HepG2 (cell line): ENCODE measurements at regions not wholly inside any gene's neighbourhood (a gene's known extent, or its start where the extent isn't known, plus 50 kb on each side); places are given as distances from the start of the nearest gene placed in this dataset.

Experiments
- ATAC-seq: fragments of 200-7000 bp; cut with Tn5 transposase; 3 replicates; pipeline ENCODE4 v1.9.1; 2020; ENCODE audit warnings: mild to moderate bottlenecking, moderate library complexity
- BruUV-seq: library from RNA; stranded (reverse); fragments of 400-500 nt; replicated peaks from 2 replicates; lab custom pipeline; 2021; lab: Mats Ljungman, UMichigan
- CTCF ChIA-PET: fragments of 300-600 bp; formaldehyde crosslinking; extraction: SDS; loops from one replicate; lab custom pipeline; 2021; ENCODE audit warnings: low total read pairs, inconsistent platforms, low intra/inter-chr PET ratio; lab: Yijun Ruan, JAX
- POLR2A ChIA-PET: fragments of 350-600 bp; sonication (Branson Sonifier 250); formaldehyde crosslinking; loops from one replicate; lab custom pipeline; 2020; ENCODE audit warnings: antibody characterized with exemption, inconsistent platforms; lab: Yijun Ruan, JAX
- DNase-seq: peaks from one replicate; pipeline ENCODE4 v3.0.0-alpha.2; 2015; ENCODE audit warnings: low spot score
- FAIRE-seq: peaks from 3 replicates; lab custom pipeline; 2011; peaks lifted over from hg19 to GRCh38; lab: Jason Lieb, UNC
- H2AFZ ChIP-seq: one replicate; pipeline ENCODE4 v1.6.1; 2011; ENCODE audit warnings: low read length, inconsistent platforms
- H3K27ac ChIP-seq: fragments of 300-600 bp; 3 replicates; pipeline ENCODE4 v1.8.0; 2011; ENCODE audit warnings: mixed run types, mild to moderate bottlenecking, mixed read lengths, low read length, inconsistent platforms; ENCODE audit not compliant: insufficient read depth; ENCODE audit errors: extremely low read length
- H3K27me3 ChIP-seq, 2 experiments: fragments of 200-600 bp in 1 of 2; 2 replicates in 1 of 2; 3 replicates in 1 of 2; pipeline versions ENCODE4 v1.6.0 to v1.8.0; 2011; ENCODE audit warnings: low read length in 2 of 2, mild to moderate bottlenecking in 2 of 2, moderate library complexity in 2 of 2, inconsistent platforms in 1 of 2; ENCODE audit not compliant: insufficient read depth in 2 of 2, control insufficient read depth in 1 of 2
- H3K36me3 ChIP-seq, 2 experiments: fragments of 200-600 bp in 1 of 2; replicated peaks in 1 of 2; 2 replicates in 1 of 2; 3 replicates in 1 of 2; pipeline versions ENCODE4 v1.5.1 to v1.8.0; 2011; ENCODE audit warnings: low read length in 2 of 2, inconsistent platforms in 1 of 2; ENCODE audit not compliant: insufficient read depth in 2 of 2, control insufficient read depth in 1 of 2
- H3K4me1 ChIP-seq: 2 replicates; pipeline ENCODE4 v1.5.1; 2012; ENCODE audit warnings: low read length, inconsistent platforms; ENCODE audit not compliant: insufficient read depth
- H3K4me2 ChIP-seq: 2 replicates; pipeline ENCODE4 v1.6.0; 2011; ENCODE audit warnings: low read depth, low read length, inconsistent platforms
- H3K4me3 ChIP-seq, 3 experiments: fragments of 200-600 bp in 1 of 3; sonication (generic), shearing (Covaris generic) in 1 of 3; replicated peaks in 1 of 3; 2 replicates each; pipeline ENCODE4 v1.5.1; 2011 to 2016; ENCODE audit warnings: low read length in 3 of 3, inconsistent platforms in 2 of 3, low read depth in 2 of 3, mild to moderate bottlenecking in 2 of 3, control low read depth in 1 of 3, mixed read lengths in 1 of 3; ENCODE audit not compliant: insufficient read depth in 1 of 3
- H3K79me2 ChIP-seq: one replicate; pipeline ENCODE4 v1.6.1; 2011; ENCODE audit warnings: low read length, inconsistent platforms; ENCODE audit not compliant: insufficient read depth
- H3K9ac ChIP-seq: 2 replicates; pipeline ENCODE4 v1.6.0; 2011; ENCODE audit warnings: mild to moderate bottlenecking, low read depth, low read length, inconsistent platforms; ENCODE audit not compliant: insufficient read depth
- H3K9me3 ChIP-seq: 2 replicates; pipeline ENCODE4 v1.5.1; 2012; ENCODE audit warnings: mild to moderate bottlenecking, low read length
- H4K20me1 ChIP-seq: 2 replicates; pipeline ENCODE4 v1.6.0; 2011; ENCODE audit warnings: inconsistent platforms, mild to moderate bottlenecking, low read length, moderate library complexity; ENCODE audit not compliant: insufficient read depth
- CEBPB ChIP-seq: IDR thresholded peaks from 2 replicates; pipeline ENCODE4 v1.6.1; 2011; ENCODE audit warnings: low read depth, low read length, improper control_type of control experiment, borderline replicate concordance
- KMT2A ChIP-seq: sonication (generic); formaldehyde crosslinking; IDR thresholded peaks from 2 replicates; pipeline ENCODE4 v1.4.0; 2020; ENCODE audit warnings: missing genetic modification reagents
- MED13 ChIP-seq: sonication (generic); formaldehyde crosslinking; IDR thresholded peaks from 2 replicates; pipeline ENCODE4 v1.5.0; 2020; ENCODE audit warnings: missing genetic modification reagents
- RAD51 ChIP-seq: fragments of 450-650 bp; IDR thresholded peaks from 2 replicates; pipeline ENCODE4 v1.6.1; 2016; ENCODE audit warnings: borderline replicate concordance
- SSRP1 ChIP-seq: IDR thresholded peaks from 2 replicates; pipeline ENCODE4 v1.6.1; 2016; ENCODE audit warnings: control low read depth
- TCF12 ChIP-seq, 2 experiments: fragments of 450-650 bp in 1 of 2; sonication (generic) in 1 of 2; formaldehyde crosslinking in 1 of 2; IDR thresholded peaks; 2 replicates each; pipeline versions ENCODE4 v1.6.1 to v1.8.0; 2017 to 2022; ENCODE audit warnings: antibody characterized with exemption in 1 of 2, mild to moderate bottlenecking in 1 of 2, missing genetic modification reagents in 1 of 2, moderate library complexity in 1 of 2
- YEATS4 ChIP-seq: sonication (generic); formaldehyde crosslinking; IDR thresholded peaks from 2 replicates; pipeline ENCODE4 v1.4.0; 2020; ENCODE audit warnings: missing genetic modification reagents, borderline replicate concordance
- YY1 ChIP-seq: IDR thresholded peaks from 2 replicates; pipeline ENCODE4 v1.6.1; 2011; ENCODE audit warnings: low read length, low read depth, moderate library complexity, mild to moderate bottlenecking; ENCODE audit not compliant: insufficient read depth, insufficient replicate concordance
- ZNF367 ChIP-seq: sonication (generic); formaldehyde crosslinking; IDR thresholded peaks from 2 replicates; pipeline ENCODE4 v1.4.0; 2020; ENCODE audit warnings: missing genetic modification reagents, borderline replicate concordance
- ZSCAN29 ChIP-seq: sonication (generic); formaldehyde crosslinking; conservative IDR thresholded peaks from 2 replicates; pipeline ENCODE4 v1.4.0; 2020; ENCODE audit warnings: mild to moderate bottlenecking, missing genetic modification reagents
- WGBS: methylation state at CpG from one replicate; pipeline ENCODE4 v1.1.6; 2017; ENCODE audit warnings: low lambda C conversion rate; 5-methylcytosine and 5-hydroxymethylcytosine counted together
- in situ Hi-C: cut with HindIII; loops from 2 replicates; pipeline ENCODE4 v1.10.0; 2017; ENCODE audit warnings: low pct_unique_long_range_greater_than_20kb; ENCODE audit not compliant: extremely low pct_ligation_motif_present
- intact Hi-C: fragments of 100-400 bp; cut with micrococcal nuclease; formaldehyde crosslinking; loops from one replicate; pipeline ENCODE4 v1.10.0; 2022; ENCODE audit not compliant: unreplicated experiment
- TF ChIP-seq, protein P1 (sequence below): sonication (generic); formaldehyde crosslinking; IDR thresholded peaks from 2 replicates; pipeline ENCODE4 v1.8.1; 2022; ENCODE audit warnings: mild to moderate bottlenecking, missing genetic modification reagents
- TF ChIP-seq, protein P2 (sequence below): sonication (generic); formaldehyde crosslinking; IDR thresholded peaks from 2 replicates; pipeline ENCODE4 v1.4.0; 2020; ENCODE audit warnings: missing genetic modification reagents, borderline replicate concordance
- TF ChIP-seq, protein P3 (sequence below): sonication (generic); formaldehyde crosslinking; IDR thresholded peaks from 2 replicates; pipeline ENCODE4 v1.5.0; 2020; ENCODE audit warnings: mild to moderate bottlenecking, missing genetic modification reagents, borderline replicate concordance
- TF ChIP-seq, protein P4 (sequence below): sonication (generic); formaldehyde crosslinking; IDR thresholded peaks from 2 replicates; pipeline ENCODE4 v1.4.0; 2020; ENCODE audit warnings: mild to moderate bottlenecking, missing genetic modification reagents

DNA sequence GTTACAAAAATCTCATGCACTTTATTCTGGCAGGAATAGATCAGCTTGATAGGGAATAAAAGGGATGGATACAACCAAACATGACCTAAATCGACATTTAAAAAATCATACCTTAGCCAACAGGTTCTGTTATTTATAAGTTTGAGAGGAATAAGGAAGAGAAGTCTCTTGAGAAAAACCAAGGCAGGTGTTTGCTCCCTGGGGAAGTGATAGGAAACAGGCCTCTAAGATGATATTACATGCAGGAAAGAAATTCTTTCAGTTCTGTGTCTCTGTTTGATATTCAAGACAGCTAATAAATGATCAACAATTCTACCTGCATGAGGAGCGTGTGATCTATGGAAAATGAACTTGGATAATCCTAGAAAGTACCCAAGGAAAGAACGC, 184.8 kb upstream of the ZEB2 start (continued):
- TF ChIP-seq, protein P1, sequence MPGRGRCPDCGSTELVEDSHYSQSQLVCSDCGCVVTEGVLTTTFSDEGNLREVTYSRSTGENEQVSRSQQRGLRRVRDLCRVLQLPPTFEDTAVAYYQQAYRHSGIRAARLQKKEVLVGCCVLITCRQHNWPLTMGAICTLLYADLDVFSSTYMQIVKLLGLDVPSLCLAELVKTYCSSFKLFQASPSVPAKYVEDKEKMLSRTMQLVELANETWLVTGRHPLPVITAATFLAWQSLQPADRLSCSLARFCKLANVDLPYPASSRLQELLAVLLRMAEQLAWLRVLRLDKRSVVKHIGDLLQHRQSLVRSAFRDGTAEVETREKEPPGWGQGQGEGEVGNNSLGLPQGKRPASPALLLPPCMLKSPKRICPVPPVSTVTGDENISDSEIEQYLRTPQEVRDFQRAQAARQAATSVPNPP, result no peak
- no peak for TF ChIP-seq TCF12 (IDR thresholded peaks at IDR 0.05)
- no peak for TF ChIP-seq TCF12 (CRISPR knock-in tag; IDR thresholded peaks at IDR 0.05)
- TF ChIP-seq, protein P2, sequence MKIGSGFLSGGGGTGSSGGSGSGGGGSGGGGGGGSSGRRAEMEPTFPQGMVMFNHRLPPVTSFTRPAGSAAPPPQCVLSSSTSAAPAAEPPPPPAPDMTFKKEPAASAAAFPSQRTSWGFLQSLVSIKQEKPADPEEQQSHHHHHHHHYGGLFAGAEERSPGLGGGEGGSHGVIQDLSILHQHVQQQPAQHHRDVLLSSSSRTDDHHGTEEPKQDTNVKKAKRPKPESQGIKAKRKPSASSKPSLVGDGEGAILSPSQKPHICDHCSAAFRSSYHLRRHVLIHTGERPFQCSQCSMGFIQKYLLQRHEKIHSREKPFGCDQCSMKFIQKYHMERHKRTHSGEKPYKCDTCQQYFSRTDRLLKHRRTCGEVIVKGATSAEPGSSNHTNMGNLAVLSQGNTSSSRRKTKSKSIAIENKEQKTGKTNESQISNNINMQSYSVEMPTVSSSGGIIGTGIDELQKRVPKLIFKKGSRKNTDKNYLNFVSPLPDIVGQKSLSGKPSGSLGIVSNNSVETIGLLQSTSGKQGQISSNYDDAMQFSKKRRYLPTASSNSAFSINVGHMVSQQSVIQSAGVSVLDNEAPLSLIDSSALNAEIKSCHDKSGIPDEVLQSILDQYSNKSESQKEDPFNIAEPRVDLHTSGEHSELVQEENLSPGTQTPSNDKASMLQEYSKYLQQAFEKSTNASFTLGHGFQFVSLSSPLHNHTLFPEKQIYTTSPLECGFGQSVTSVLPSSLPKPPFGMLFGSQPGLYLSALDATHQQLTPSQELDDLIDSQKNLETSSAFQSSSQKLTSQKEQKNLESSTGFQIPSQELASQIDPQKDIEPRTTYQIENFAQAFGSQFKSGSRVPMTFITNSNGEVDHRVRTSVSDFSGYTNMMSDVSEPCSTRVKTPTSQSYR (CRISPR knock-in tag), result no peak
- no peak for TF ChIP-seq ZNF367
- TF ChIP-seq RAD51, result no peak
- TF ChIP-seq MED13, result no peak

DNA sequence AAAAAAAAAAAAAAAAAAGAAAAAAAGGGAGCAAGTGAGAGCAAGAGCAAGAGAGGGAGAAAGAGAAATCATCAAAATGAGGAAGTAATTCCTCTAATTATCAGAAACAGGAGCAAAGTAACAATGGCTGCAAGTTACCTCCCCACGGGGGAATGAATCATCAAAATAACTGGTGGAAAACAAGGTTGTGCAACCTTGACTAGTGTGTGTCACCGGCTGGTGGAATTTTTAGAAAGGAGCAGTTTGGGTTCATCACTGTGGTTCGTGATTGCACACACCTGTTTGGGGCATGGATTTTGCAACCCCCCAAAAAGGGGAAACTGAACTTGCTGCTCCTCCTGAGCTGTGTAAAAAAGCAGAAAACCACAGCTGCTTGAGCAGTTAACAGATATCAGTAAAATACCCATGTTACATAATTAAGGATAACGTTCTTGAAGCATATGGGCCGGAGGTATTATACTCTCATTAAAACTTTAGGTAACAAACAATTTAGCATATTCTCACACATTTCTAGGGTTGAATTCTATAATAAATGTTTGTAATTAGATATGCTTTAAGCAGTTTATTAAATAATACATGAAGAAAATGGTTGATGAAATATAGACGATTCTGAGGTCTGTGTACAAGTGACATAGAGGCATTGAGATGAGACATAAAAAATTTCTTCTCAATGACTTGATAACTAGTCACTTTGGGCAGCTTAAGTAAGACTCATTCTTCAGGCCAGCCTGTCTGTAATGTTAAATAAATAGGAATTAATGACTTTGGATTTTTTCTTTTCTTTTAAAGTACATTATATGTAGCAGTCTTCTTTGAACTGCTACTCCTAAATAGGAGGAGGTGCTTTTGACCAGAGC, 184.2 kb upstream of the ZEB2 start:
- CTCF ChIA-PET, result no interaction called here
- H3K4me2 ChIP-seq, result no peak overlapping the region
- FAIRE-seq, result no peak
- no peak overlapping the region for H2AFZ ChIP-seq
- 3% methylated on average over 6 of the region's 6 CpGs for WGBS
- no peak overlapping the region for H3K27ac ChIP-seq
- H3K9me3 ChIP-seq, result peaks cover 15% of the 10 kb centered on the region; the same call in 1 of the 2 replicates
- H3K4me1 ChIP-seq, result no peaks in the 10 kb centered on the region
- H3K27me3 ChIP-seq, result no peaks in the 10 kb centered on the region
- intact Hi-C loops, result no loop called here
- no peak for DNase-seq
- no peaks in the 10 kb centered on the region for H3K79me2 ChIP-seq
- H3K36me3 ChIP-seq, result no peaks in the 10 kb centered on the region
- H3K9ac ChIP-seq, result no peak overlapping the region
- in situ Hi-C loops, result no loop called here
- no peak for TF ChIP-seq YY1
- TF ChIP-seq SSRP1 (CRISPR knock-in tag), result no peak
- TF ChIP-seq, protein P3, sequence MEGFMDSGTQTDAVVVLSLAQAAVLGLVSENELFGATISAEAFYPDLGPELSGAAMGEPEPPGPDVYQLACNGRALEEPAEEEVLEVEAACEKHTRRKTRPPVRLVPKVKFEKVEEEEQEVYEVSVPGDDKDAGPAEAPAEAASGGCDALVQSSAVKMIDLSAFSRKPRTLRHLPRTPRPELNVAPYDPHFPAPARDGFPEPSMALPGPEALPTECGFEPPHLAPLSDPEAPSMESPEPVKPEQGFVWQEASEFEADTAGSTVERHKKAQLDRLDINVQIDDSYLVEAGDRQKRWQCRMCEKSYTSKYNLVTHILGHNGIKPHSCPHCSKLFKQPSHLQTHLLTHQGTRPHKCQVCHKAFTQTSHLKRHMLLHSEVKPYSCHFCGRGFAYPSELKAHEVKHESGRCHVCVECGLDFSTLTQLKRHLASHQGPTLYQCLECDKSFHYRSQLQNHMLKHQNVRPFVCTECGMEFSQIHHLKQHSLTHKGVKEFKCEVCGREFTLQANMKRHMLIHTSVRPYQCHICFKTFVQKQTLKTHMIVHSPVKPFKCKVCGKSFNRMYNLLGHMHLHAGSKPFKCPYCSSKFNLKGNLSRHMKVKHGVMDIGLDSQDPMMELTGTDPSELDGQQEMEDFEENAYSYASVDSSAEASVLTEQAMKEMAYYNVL, result no peak
- peak; percentile 76 for TF ChIP-seq CEBPB
- no peak for TF ChIP-seq KMT2A (CRISPR knock-in tag)
- TF ChIP-seq YEATS4 (CRISPR knock-in tag), result no peak
- TF ChIP-seq, protein P4, sequence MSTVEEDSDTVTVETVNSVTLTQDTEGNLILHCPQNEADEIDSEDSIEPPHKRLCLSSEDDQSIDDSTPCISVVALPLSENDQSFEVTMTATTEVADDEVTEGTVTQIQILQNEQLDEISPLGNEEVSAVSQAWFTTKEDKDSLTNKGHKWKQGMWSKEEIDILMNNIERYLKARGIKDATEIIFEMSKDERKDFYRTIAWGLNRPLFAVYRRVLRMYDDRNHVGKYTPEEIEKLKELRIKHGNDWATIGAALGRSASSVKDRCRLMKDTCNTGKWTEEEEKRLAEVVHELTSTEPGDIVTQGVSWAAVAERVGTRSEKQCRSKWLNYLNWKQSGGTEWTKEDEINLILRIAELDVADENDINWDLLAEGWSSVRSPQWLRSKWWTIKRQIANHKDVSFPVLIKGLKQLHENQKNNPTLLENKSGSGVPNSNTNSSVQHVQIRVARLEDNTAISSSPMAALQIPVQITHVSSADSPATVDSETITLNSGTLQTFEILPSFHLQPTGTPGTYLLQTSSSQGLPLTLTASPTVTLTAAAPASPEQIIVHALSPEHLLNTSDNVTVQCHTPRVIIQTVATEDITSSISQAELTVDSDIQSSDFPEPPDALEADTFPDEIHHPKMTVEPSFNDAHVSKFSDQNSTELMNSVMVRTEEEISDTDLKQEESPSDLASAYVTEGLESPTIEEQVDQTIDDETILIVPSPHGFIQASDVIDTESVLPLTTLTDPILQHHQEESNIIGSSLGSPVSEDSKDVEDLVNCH, result no peak
- no peak for TF ChIP-seq ZSCAN29
- POLR2A ChIA-PET, result no interaction called here
- no TSS peak for BruUV-seq
- ATAC-seq, result no peak
- no peaks in the 10 kb centered on the region for H4K20me1 ChIP-seq
- H3K4me3 ChIP-seq, result no peak overlapping the region
